ENCODE measurements at regions not wholly inside any gene's neighbourhood (a gene's known extent, or its start where the extent isn't known, plus 50 kb on each side); places are given as distances from the start of the nearest gene placed in this dataset.

DNA sequence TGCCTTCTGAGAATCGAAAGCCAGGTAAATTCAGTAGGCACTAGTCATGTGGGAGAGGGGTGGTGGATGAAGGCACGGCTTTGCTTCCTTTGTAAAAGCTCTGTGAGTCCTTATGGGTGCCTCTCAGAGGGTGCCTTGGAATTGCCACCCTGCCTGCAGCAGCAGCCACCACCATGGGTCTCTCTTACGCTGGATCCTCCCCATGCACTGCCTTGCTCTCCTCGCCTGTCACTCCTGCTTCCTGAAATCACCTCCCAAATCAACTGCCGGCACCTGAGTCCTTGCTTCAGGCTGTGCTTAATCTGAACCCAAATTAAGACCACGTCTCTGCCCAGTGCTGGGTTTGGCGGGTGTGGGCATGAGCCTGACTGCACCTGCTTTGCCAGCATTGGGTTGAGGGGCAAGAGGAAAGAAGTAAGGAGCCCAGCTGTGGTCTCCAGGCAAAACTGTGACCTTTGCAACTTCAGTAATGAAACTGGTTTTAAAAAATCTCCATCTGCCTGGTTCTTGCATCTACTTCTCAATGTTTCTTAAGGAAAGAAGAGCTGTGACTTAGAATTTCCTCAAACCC, 55.9 kb upstream of the CLMN start:
- Histone ChIP-seq H3K9ac (ENCODE audit: low read length) (no peak overlapping the region), H3K9me3 (ENCODE audit: low read length) (peaks cover 5% of the 10 kb centered on the region), H3K36me3 (ENCODE audit: insufficient read depth, low read length) (no peaks in the 10 kb centered on the region), H3K27me3 (ENCODE audit: control insufficient read depth in 1 of 2, insufficient read depth in 2 of 2, low read length in 2 of 2) (no peaks in the 10 kb centered on the region), H3K27ac (ENCODE audit: low read depth, low read length) (no peak overlapping the region), H3K4me1 (ENCODE audit: insufficient read depth, low read length) (no peaks in the 10 kb centered on the region), H3K4me3 (ENCODE audit: low read depth in 1 of 2, low read length in 2 of 2) (no peak overlapping the region)

DNA sequence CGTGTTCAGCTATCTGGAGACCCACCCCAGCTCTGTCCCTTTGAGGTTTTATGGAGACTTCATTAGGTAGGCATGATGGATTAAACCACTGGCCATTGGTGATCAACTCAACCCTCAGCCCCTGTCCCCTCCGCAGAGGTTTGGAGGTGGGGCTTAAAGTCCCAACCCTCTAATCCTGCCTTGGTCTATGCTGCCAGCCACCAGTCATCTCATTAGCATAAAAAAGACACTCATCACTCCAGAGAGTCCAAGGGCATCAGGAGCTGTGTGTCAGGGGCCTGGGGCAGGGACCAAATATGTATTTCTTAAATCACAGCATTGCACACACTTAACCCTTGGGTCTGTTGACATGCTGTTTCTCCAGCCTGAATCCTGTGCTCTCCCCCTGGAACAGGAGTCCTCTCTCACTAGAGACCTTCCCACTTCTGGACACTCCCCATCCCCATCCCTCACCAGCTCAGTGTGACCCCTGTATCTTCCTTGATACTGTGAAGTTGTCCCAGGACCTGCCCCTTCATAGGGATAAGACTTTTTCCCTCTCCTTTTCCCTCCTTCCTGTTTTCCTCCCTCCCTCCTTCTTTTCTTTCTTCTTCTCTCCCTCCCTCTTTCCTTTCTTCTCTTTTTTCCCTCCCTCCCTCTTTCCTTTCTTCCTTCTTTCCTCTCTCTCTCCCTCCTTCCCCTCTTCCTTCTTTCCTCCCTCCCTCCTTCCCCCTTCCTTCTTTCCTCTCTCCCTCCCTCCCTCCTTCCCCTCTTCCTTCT, 54.7 kb upstream of the CLMN start:
- H3K27me3 ChIP-seq (ENCODE audit: control insufficient read depth in 1 of 2, insufficient read depth in 2 of 2, low read length in 2 of 2) = no peaks in the 10 kb centered on the region
- H3K4me1 ChIP-seq (ENCODE audit: insufficient read depth, low read length) = no peaks in the 10 kb centered on the region
- no peak overlapping the region for H3K9ac ChIP-seq (ENCODE audit: low read length)
- H3K9me3 ChIP-seq (ENCODE audit: low read length) = no peaks in the 10 kb centered on the region
- H3K27ac ChIP-seq (ENCODE audit: low read depth, low read length) = no peak overlapping the region
- H3K4me3 ChIP-seq (ENCODE audit: low read depth in 1 of 2, low read length in 2 of 2) = no peak overlapping the region
- H3K36me3 ChIP-seq (ENCODE audit: insufficient read depth, low read length) = no peaks in the 10 kb centered on the region

DNA sequence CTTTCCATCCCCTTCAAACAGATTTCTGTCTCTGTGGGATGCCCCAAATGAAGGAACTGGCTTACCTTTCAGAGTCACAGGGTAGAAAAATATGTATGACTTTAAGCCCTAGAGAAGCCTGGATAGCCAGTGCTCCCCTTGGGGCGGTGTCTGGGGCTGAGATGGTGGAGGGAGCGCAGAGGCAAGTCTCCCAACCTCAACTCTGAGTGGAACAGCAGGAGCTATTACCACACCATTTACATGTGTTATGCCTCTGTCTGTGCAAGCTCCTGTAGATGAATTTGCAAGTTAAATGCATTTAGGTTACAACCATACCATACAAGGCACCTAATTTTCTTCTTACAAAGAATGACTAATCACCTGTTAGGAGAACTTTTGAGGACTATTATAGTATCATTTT, 50.4 kb upstream of the CLMN start:
- Histone ChIP-seq H3K4me1 (ENCODE audit: insufficient read depth, low read length) (no peaks in the 10 kb centered on the region), H3K4me3 (ENCODE audit: low read depth in 1 of 2, low read length in 2 of 2) (no peak overlapping the region), H3K9ac (ENCODE audit: low read length) (no peak overlapping the region), H3K27ac (ENCODE audit: low read depth, low read length) (no peak overlapping the region), H3K27me3 (ENCODE audit: control insufficient read depth in 1 of 2, insufficient read depth in 2 of 2, low read length in 2 of 2) (no peaks in the 10 kb centered on the region), H3K36me3 (ENCODE audit: insufficient read depth, low read length) (no peaks in the 10 kb centered on the region), H3K9me3 (ENCODE audit: low read length) (no peaks in the 10 kb centered on the region)
